Amniotic stem cell (primary cell): ENCODE measurements at regions not wholly inside any gene's neighbourhood (a gene's known extent, or its start where the extent isn't known, plus 50 kb on each side); places are given as distances from the start of the nearest gene placed in this dataset.
"Not testable (repeated sequence)": the region's sequence is repeated elsewhere in the genome, so short reads cannot be mapped to it uniquely, and the experiment has no call there.

Source experiments
- DNase-seq: peaks from one replicate; lab custom pipeline; 2025; lab: John Stamatoyannopoulos, UW

GRCh38 chr5:15096686-15097085 lies 225.1 kb upstream of the ANKH start:
- not testable (repeated sequence) for DNase-seq

DNA sequence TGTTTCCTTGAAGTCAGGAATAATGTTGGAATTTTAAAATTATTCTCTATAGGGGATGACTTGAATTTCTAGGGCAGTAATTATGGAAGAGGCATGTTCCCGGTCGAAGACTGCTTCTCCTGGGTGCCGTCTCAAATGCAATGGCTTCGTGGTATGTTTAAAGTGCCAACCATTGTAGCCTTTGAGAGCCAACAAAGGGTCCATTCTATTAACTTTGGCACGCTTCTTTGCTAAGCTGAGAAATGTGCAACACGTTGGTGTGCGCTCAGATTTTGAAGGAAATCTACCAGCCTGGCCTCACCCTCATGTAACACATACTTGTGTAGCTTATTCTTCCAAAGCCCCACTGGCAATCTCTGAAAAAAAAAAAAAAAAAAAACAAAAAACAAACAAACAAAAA lies 221.2 kb upstream of the ANKH start:
- no peak for DNase-seq

GRCh38 chr5:15085671-15086070 lies 214.1 kb upstream of the ANKH start:
- DNase-seq: no peak

- DNase-seq: no peak
These were observed 210.5 kb upstream of the ANKH start for GRCh38 chr5:15082096-15082495.

DNA sequence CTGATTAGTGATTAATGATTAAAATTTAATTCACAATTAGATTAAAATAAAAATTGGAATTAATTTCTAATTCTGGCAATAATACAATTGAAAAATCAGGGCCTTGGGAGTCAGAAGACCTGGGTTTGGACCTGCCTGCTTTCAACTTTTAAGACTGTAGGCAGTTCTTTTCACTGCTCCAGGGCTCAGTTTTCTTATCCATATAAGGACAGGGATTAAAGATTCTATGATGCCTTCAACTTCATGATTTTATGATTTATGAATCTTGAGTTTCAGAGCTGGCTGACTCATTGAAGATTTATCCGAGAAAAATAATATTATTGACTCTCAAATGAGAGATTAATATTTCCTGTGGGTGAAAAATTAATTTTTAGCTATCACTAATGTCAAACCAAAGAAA lies 208.6 kb upstream of the ANKH start:
- no peak for DNase-seq

DNA sequence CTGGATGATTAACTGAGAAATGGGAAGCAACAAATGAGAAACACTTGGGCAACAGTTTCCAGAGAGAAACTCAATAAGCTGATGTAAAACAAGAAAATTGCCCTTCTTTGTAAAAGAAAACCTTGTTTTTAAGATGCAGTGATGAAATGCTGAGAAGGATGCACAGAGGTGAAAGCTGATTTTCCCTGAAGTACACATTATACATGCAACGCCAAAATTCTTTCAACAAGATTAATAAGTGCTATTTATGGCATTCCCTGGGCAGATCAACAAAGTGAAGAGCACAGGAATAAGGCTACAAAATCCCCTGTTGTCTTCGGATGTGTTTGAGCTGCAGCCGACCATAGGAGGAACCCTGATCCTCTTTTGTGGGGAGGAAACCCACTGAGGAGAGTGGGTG lies 208.0 kb upstream of the ANKH start:
- DNase-seq: no peak

DNA sequence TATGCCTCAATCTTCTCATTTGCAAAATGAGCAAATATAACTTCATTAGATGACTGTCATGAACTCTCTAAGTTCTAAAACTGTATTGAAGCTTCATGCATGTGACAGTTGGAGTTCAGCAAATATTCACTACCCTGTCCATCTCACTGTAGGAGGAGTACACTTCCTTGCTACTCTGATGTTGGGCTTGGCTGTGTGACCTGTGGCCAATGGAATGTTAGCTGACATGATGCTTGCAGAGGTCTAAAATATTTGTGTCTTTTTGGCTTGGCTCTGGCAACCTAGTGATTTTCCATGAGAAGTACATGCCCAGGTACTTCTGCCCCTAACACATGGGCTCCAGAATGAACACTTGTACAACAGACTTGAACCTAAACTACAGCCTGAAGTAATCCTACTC lies 203.1 kb upstream of the ANKH start:
- DNase-seq: no peak

- no peak for DNase-seq
These were observed 201.9 kb upstream of the ANKH start for GRCh38 chr5:15073453-15073852.

- DNase-seq: no peak
These were observed 199.3 kb upstream of the ANKH start for GRCh38 chr5:15070907-15071306.

DNA sequence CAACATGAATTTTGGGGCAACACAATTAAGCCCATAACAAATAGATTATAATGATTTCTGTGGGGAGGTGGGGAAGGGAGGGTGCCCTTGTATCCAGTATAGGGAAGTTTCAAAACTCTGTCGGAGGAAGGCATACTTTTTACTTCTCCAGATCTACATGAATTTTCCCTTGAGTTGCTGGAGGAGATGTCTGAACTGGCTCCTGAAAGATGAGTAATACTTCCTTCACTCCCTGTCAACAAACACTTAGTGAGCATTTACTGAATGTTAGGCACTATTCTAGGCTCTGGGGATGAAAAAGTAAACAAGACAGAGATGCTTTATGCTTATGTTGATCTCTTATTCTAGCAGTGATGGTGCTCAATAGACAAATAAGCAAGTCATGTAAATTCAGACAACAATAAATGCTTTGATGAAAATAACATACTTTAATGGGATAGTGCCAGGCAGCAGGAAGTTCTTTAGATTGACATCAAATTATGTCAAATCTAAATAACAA lies 197.9 kb upstream of the ANKH start:
- no peak for DNase-seq

- no peak for DNase-seq
These were observed 193.5 kb upstream of the ANKH start for GRCh38 chr5:15065091-15065490.

DNA sequence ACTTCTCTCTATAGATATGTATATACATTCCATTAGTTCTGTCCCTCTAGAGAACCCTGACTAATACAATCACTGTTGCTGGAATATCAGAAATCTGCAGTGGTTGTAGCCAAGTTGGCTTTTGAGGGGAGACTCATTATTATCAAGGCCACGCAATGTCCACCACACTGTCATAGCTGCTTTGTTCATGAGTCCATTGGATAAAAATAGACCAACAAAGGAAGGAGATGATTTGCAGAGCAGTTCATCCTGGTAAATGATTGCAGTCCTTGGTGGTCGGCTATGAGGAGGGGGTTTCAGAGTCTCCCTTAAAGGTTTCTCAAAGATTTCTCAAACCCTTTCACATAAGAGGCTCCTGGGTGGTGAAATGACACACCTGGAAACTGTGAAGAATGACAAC lies 192.8 kb upstream of the ANKH start:
- no peak for DNase-seq

- no peak for DNase-seq
These were observed 185.5 kb upstream of the ANKH start for GRCh38 chr5:15056988-15057592.

- DNase-seq: no peak
These were observed 172.9 kb upstream of the ANKH start for GRCh38 chr5:15044521-15044920.

DNA sequence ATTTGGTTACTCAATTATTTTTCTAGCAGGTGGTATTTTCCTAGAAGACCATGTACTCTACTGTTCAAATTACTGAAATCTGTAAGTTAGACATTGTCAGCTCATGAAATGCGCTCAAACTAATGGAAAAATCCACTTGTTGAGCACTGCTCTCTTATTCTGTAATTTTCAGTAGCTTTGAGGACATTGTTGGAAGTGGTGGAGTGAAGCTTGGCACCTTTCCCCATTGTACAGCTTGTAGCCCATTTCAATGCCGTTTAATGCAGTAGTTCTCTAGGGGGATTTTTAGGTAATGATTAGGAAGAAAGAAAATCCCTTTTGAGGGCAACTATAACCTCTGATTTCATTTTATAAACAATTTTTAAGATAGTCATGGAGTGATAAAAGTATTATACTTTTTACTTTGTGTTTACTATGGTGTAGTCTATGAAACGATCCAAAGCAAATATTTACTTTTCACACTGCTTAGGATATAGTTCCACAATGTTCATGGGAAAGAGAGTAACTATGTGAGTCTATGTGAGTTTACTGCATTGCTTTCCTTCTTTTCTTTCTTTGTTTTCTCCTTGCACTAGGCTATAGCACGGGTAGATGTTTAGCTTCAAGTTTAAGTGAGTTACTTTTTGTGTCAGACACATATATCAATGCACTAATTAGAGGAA lies 165.8 kb upstream of the ANKH start:
- DNase-seq: no peak

DNA sequence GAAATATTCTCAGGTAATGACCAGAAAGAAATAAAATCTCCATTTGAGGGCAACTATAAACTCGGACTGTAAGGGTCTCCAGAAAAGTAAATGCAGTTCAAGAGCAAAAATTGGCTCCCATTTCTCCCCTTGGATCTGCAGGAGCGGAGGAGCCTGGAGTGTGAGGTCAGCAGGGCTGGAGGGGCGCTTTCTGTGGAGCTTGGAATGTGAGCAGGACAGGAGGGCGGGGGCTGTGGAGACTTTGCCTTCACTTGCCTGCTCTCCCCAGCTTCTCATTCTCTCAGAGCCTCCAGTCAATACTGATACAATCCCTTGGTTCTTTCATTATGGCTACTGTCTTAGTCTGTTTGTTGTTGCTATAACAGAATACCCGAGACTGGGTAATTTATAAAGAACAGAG lies 162.8 kb upstream of the ANKH start:
- no peak for DNase-seq

DNA sequence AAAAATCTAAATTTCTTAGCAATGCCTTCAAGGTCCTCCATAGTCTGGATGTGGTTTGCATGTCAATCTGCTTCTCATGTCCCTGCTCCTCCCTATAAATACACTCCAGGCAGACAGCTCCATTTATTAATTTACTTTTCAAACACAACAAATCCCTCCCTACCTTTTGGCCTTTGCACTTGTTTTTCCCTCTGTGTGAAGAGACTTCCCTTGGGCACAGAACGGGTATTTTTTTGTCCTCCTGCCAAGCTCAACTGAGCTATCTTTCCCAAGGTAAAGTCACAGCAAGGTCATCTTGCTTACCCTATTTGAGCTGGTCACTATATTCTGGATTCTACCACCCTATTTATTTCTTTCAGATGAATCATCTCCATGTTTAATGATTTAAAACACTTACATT lies 159.6 kb upstream of the ANKH start:
- DNase-seq: no peak

- no peak for DNase-seq
These were observed 156.2 kb upstream of the ANKH start for GRCh38 chr5:15027764-15028163.

- no peak for DNase-seq
These were observed 155.4 kb upstream of the ANKH start for GRCh38 chr5:15026944-15027343.

DNA sequence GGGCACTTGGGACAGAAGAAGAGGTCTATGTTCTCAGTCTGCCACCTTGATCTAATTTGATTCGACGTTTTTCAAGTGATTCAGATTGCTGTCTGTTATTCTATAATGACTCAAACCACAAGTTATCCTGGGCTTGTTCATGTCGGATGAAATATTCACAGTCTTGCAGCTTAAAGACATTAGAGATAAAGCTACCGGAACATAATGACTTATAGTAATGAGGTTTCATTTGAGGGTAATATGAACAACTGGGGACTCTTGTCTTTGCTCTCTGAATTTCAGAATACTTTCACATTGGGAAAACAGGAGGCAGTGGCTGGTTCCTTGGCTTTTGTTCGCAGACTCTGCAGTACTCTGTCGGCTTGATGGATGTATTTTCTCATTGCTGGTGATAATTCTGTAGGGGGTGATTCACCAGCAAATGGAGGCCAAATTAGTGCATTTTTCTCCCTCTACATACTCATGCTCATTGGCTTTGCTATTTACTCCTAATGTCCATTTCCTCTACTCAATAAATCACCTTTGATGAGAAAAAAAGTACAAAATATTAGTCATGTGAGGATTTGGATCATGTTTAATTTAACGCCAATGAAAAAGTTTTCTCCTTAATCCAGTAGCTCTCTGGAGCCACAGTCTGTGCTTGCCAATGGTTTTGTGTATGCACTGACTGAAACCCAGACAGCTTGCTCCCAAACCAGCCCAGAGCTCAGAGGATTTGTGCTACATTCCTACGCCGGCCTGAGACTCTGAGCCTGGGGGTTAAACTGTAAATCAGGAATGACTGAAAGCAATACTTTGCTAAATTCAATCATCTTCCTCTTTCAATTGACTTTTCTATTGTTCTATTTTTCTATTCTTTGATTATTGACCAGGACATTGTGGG lies 154.7 kb upstream of the ANKH start:
- DNase-seq: no peak

- no peak for DNase-seq
These were observed 152.3 kb upstream of the ANKH start for GRCh38 chr5:15023846-15024245.

DNA sequence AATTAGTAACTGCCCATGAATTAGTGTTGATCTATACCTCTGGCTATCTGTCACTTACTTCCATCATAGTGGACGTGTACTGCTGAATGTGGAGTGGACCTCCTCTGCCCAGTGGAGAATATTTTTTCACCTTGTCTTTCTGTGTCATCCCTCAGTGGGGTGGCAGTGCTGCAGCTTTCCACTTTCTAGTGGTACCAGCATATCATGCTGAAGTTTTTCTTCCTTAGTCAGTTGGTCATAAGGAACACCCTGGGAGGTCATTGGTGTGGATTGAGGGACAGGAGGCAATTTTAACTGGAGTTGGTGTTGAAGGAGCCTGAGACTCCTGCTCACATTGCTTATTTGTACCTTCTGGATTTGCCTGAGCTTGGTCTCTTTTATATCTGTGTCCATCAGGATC lies 151.7 kb upstream of the ANKH start:
- DNase-seq: no peak
